MM.1S (cell line): ENCODE measurements at regions not wholly inside any gene's neighbourhood (a gene's known extent, or its start where the extent isn't known, plus 50 kb on each side); places are given as distances from the start of the nearest gene placed in this dataset.

ENCODE experiments used
- DNase-seq: peaks from one replicate; pipeline ENCODE4 v3.0.0-alpha.2; 2015
- H2AFZ ChIP-seq: fragments of 300-600 bp; sonication (generic); 2 replicates; pipeline ENCODE4 v1.6.0; 2016; ENCODE audit warnings: antibody characterized with exemption, low read length
- H3F3A ChIP-seq: fragments of 300-600 bp; sonication (generic); 2 replicates; pipeline ENCODE4 v1.6.1; 2016; ENCODE audit warnings: mild to moderate bottlenecking, antibody characterized with exemption, low read length, moderate library complexity, mixed read lengths; ENCODE audit not compliant: insufficient read depth
- H3K27ac ChIP-seq: fragments of 300-600 bp; sonication (generic); 2 replicates; pipeline ENCODE4 v1.5.1; 2016; ENCODE audit warnings: mild to moderate bottlenecking, low read length
- H3K27me3 ChIP-seq: fragments of 300-600 bp; sonication (generic); replicated peaks from 2 replicates; pipeline ENCODE4 v1.6.0; 2016; ENCODE audit warnings: low read length; ENCODE audit not compliant: insufficient read depth
- H3K36me3 ChIP-seq: fragments of 300-600 bp; sonication (generic); replicated peaks from 2 replicates; pipeline ENCODE4 v1.6.1; 2016; ENCODE audit warnings: mild to moderate bottlenecking, low read length, mixed read lengths; ENCODE audit not compliant: insufficient read depth
- H3K4me1 ChIP-seq: fragments of 300-600 bp; sonication (generic); 2 replicates; pipeline ENCODE4 v1.6.1; 2016; ENCODE audit warnings: low read length, mixed read lengths
- H3K4me2 ChIP-seq: fragments of 300-600 bp; sonication (generic); 2 replicates; pipeline ENCODE4 v1.6.0; 2016; ENCODE audit warnings: low read depth, low read length
- H3K4me3 ChIP-seq: fragments of 300-600 bp; sonication (generic); 2 replicates; pipeline ENCODE4 v1.5.1; 2016; ENCODE audit warnings: low read length, mixed read lengths
- H3K79me2 ChIP-seq: fragments of 300-600 bp; sonication (generic); 2 replicates; pipeline ENCODE4 v1.6.1; 2016; ENCODE audit warnings: mixed run types, low read length, mixed read lengths
- H3K9ac ChIP-seq: fragments of 300-600 bp; sonication (generic); 2 replicates; pipeline ENCODE4 v1.6.1; 2016; ENCODE audit warnings: low read length, mixed read lengths
- H3K9me2 ChIP-seq: fragments of 300-600 bp; sonication (generic); replicated peaks from 2 replicates; pipeline ENCODE4 v1.6.1; 2016; ENCODE audit warnings: mild to moderate bottlenecking, low read length, mixed read lengths; ENCODE audit not compliant: insufficient read depth
- H3K9me3 ChIP-seq: fragments of 300-600 bp; sonication (generic); replicated peaks from 2 replicates; pipeline ENCODE4 v1.6.1; 2016; ENCODE audit warnings: mild to moderate bottlenecking, low read length, mixed read lengths; ENCODE audit not compliant: insufficient read depth
- H4K20me1 ChIP-seq: fragments of 300-600 bp; sonication (generic); 2 replicates; pipeline ENCODE4 v1.6.1; 2016; ENCODE audit warnings: mild to moderate bottlenecking, low read length, moderate library complexity, mixed read lengths; ENCODE audit not compliant: insufficient read depth
- EZH2 ChIP-seq: fragments of 300-600 bp; sonication (generic); optimal IDR thresholded peaks from 2 replicates; pipeline ENCODE3; 2017; ENCODE audit warnings: low read depth, mild to moderate bottlenecking, antibody characterized with exemption, low read length, mixed read lengths
- EZH2phosphoT487 ChIP-seq: fragments of 300-600 bp; sonication (generic); IDR thresholded peaks from 2 replicates; pipeline ENCODE4 v1.6.1; 2018; ENCODE audit warnings: antibody characterized with exemption, low read length
- TF ChIP-seq, protein P1 (sequence below): fragments of 300-600 bp; sonication (generic); IDR thresholded peaks from 2 replicates; pipeline ENCODE4 v1.5.1; 2016; ENCODE audit warnings: antibody characterized with exemption, low read length, mixed read lengths

DNA sequence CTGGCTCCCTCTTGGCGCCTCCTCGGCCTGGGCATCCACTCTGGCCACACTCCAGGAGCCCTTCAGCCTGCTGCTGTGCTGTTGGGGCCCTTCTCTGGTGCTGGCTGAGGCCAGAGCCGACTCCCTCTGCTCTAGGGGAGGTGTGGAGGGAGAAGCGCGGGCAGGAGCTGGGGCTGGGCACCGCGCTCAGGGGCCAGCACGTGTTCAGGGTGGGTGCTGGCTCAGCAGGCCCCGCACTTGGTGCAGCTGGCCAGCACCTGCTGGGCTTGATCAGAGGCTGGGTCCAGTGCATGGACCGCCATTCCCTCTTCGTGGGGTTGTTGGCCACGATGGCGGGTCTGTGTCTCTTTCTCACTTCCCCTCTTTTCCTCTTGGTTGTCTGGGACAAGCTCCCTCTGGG is 2381.0 kb downstream of the LRRC4C start:
- Histone ChIP-seq H3K4me1 (no peaks in the 10 kb centered on the region), H3K27me3 (no peaks in the 10 kb centered on the region), H2AFZ (no peak overlapping the region), H3K4me2 (no peak overlapping the region), H3F3A (no peaks in the 10 kb centered on the region), H3K79me2 (no peaks in the 10 kb centered on the region), H3K36me3 (no peaks in the 10 kb centered on the region), H3K4me3 (no peak overlapping the region), H3K9me3 (no peaks in the 10 kb centered on the region), H4K20me1 (no peaks in the 10 kb centered on the region), H3K9ac (no peak overlapping the region), H3K9me2 (no peaks in the 10 kb centered on the region), H3K27ac (no peak overlapping the region)
- DNase-seq, result no peak
- TF ChIP-seq, protein P1, sequence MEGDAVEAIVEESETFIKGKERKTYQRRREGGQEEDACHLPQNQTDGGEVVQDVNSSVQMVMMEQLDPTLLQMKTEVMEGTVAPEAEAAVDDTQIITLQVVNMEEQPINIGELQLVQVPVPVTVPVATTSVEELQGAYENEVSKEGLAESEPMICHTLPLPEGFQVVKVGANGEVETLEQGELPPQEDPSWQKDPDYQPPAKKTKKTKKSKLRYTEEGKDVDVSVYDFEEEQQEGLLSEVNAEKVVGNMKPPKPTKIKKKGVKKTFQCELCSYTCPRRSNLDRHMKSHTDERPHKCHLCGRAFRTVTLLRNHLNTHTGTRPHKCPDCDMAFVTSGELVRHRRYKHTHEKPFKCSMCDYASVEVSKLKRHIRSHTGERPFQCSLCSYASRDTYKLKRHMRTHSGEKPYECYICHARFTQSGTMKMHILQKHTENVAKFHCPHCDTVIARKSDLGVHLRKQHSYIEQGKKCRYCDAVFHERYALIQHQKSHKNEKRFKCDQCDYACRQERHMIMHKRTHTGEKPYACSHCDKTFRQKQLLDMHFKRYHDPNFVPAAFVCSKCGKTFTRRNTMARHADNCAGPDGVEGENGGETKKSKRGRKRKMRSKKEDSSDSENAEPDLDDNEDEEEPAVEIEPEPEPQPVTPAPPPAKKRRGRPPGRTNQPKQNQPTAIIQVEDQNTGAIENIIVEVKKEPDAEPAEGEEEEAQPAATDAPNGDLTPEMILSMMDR, result no peak
- TF ChIP-seq EZH2, result no peak

DNA sequence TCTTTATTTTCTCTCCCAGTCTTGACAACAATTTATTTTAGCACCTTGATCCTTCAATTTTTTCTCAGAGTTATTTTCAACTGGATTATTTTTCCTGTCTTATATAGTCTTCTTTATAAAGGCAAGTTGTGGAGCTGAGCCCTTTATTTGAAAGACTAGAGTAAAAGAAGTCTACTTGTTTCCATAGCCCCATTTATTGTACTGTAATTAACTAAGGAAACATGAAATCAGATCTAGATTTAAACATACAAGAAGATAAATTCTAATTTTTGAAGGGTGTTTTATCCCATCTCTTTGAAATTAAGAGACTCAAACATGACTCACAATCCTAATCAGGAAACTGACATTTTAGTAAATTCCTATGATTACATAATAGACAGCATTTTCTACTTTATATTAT is 2421.8 kb downstream of the LRRC4C start:
- Histone ChIP-seq H3K27ac (no peak overlapping the region), H3K4me1 (no peaks in the 10 kb centered on the region), H3K4me2 (no peak overlapping the region), H3K4me3 (no peak overlapping the region), H2AFZ (no peak overlapping the region), H3K79me2 (no peaks in the 10 kb centered on the region), H3K36me3 (no peaks in the 10 kb centered on the region), H3K9me3 (no peaks in the 10 kb centered on the region), H3K27me3 (no peaks in the 10 kb centered on the region), H3F3A (no peaks in the 10 kb centered on the region), H4K20me1 (no peaks in the 10 kb centered on the region), H3K9me2 (no peaks in the 10 kb centered on the region), H3K9ac (no peak overlapping the region)
- TF ChIP-seq, protein P1, result no peak
- TF ChIP-seq EZH2phosphoT487 (no peak), EZH2 (no peak)
- no peak for DNase-seq

DNA sequence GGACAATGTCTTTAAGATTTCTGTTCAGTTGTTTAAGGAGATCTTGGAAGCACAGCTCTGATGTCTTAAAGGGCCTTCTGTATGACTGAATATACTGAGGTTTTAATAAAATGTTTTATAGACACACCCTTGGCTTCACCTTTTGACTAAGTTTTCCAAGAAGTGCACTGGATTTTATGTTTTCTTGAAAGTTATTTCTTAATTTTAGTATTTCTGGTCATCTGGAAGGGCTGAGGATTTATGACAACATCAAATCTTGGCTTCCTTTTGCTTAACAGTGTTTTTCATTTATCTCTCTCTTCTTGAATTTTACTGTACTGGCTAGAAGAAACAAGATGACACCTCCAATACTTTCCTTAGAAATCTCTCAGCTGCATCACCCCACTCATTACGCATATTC is 2423.4 kb downstream of the LRRC4C start:
- no peak for DNase-seq
- H3K4me3 ChIP-seq, result no peak overlapping the region
- no peak overlapping the region for H3K4me2 ChIP-seq
- no peaks in the 10 kb centered on the region for H3K36me3 ChIP-seq
- H2AFZ ChIP-seq, result no peak overlapping the region
- no peaks in the 10 kb centered on the region for H3K4me1 ChIP-seq
- H3K9me2 ChIP-seq, result no peaks in the 10 kb centered on the region
- no peak for TF ChIP-seq EZH2phosphoT487
- TF ChIP-seq, protein P1, result no peak
- TF ChIP-seq EZH2, result no peak
- no peak overlapping the region for H3K9ac ChIP-seq
- no peaks in the 10 kb centered on the region for H3K9me3 ChIP-seq
- H4K20me1 ChIP-seq, result no peaks in the 10 kb centered on the region
- H3K79me2 ChIP-seq, result no peaks in the 10 kb centered on the region
- H3K27ac ChIP-seq, result no peak overlapping the region
- H3F3A ChIP-seq, result no peaks in the 10 kb centered on the region
- H3K27me3 ChIP-seq, result no peaks in the 10 kb centered on the region

DNA sequence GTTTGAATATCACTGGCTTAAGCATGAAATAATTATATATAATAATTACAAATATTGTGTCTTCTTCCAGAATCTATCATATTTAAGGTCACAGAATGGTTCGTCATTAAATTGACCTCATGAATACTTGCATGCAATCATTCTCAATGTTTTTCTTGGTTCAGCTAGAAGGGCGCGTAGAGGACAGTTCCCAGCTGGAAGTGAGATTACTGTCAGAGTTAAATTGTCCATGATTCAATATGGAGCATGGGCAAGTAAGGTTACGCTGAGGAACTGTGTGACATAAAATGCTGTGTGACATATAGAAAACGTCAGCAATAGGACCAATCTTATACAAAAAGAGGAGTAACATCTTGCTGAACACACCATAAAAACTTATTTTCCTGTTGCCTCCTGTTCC is 2423.5 kb upstream of the RAG2 start:
- no peak for TF ChIP-seq EZH2phosphoT487
- TF ChIP-seq, protein P1, result no peak
- no peak for TF ChIP-seq EZH2
- Histone ChIP-seq H2AFZ (no peak overlapping the region), H3K9me2 (no peaks in the 10 kb centered on the region), H3K27ac (no peak overlapping the region), H3K4me1 (no peaks in the 10 kb centered on the region), H4K20me1 (no peaks in the 10 kb centered on the region), H3K79me2 (no peaks in the 10 kb centered on the region), H3K4me2 (no peak overlapping the region), H3K27me3 (no peaks in the 10 kb centered on the region), H3K9me3 (no peaks in the 10 kb centered on the region), H3K36me3 (no peaks in the 10 kb centered on the region), H3K9ac (no peak overlapping the region), H3K4me3 (no peak overlapping the region), H3F3A (no peaks in the 10 kb centered on the region)
- DNase-seq, result no peak
